Activated T-cell treated with anti-CD3 and anti-CD28 coated beads, Interleukin-2, amount 50 U/mL, for 4 hours (primary cell): ENCODE measurements at regions not wholly inside any gene's neighbourhood (a gene's known extent, or its start where the extent isn't known, plus 50 kb on each side); places are given as distances from the start of the nearest gene placed in this dataset.
"Not testable (repeated sequence)": the region's sequence is repeated elsewhere in the genome, so short reads cannot be mapped to it uniquely, and the experiment has no call there.

Source experiments
- ATAC-seq, 2 donors: fragments of 200-7000 bp; cut with Tn5 transposase; one replicate each; pipeline ENCODE4 v1.10.0; 2021
- DNase-seq: peaks from one replicate; pipeline ENCODE4 v3.0.0-alpha.2; 2020
- H3K27me3 Mint-ChIP-seq: one replicate; pipeline ENCODE4 v1.8.0; 2021; ENCODE audit warnings: low read depth, mixed read lengths
- H3K36me3 Mint-ChIP-seq: one replicate; pipeline ENCODE4 v1.8.0; 2022; ENCODE audit warnings: mixed read lengths; ENCODE audit not compliant: insufficient read depth
- H3K4me1 Mint-ChIP-seq: one replicate; pipeline ENCODE4 v1.8.0; 2021; ENCODE audit warnings: low read depth, mixed read lengths
- H3K4me3 Mint-ChIP-seq: one replicate; pipeline ENCODE4 v1.8.0; 2021; ENCODE audit warnings: mild to moderate bottlenecking, moderate library complexity, mixed read lengths
- H3K9me3 Mint-ChIP-seq: one replicate; pipeline ENCODE4 v1.8.0; 2021; ENCODE audit warnings: mixed read lengths

GRCh38 chr16:59612910-59613620, 878.9 kb upstream of the GOT2 start:
- H3K4me3 Mint-ChIP-seq, H3K4me1 Mint-ChIP-seq: not testable (repeated sequence)

GRCh38 chr16:59612094-59612493, 878.0 kb upstream of the GOT2 start:
- H3K27me3 Mint-ChIP-seq = no peaks in the 10 kb centered on the region
- H3K36me3 Mint-ChIP-seq = no peaks in the 10 kb centered on the region
- DNase-seq (no peak), ATAC-seq (no peak)
- no peaks in the 10 kb centered on the region for H3K4me1 Mint-ChIP-seq
- H3K4me3 Mint-ChIP-seq = no peak overlapping the region
- peaks cover 28% of the 10 kb centered on the region for H3K9me3 Mint-ChIP-seq

More at GRCh38 chr16:59612910-59613620, 878.9 kb upstream of the GOT2 start:
- not testable (repeated sequence) for ATAC-seq, H3K36me3 Mint-ChIP-seq, DNase-seq, H3K27me3 Mint-ChIP-seq
- H3K9me3 Mint-ChIP-seq = peaks cover 24% of the 10 kb centered on the region

GRCh38 chr16:59611556-59611955, 877.4 kb upstream of the GOT2 start:
- H3K9me3 Mint-ChIP-seq = peaks cover 31% of the 10 kb centered on the region
- no peak for ATAC-seq
- H3K4me1 Mint-ChIP-seq = no peaks in the 10 kb centered on the region
- H3K36me3 Mint-ChIP-seq = no peaks in the 10 kb centered on the region
- no peak for DNase-seq
- no peak overlapping the region for H3K4me3 Mint-ChIP-seq
- no peaks in the 10 kb centered on the region for H3K27me3 Mint-ChIP-seq

- no peaks in the 10 kb centered on the region for H3K4me1 Mint-ChIP-seq
- no peaks in the 10 kb centered on the region for H3K27me3 Mint-ChIP-seq
- DNase-seq (no peak), ATAC-seq (no peak)
- no peak overlapping the region for H3K4me3 Mint-ChIP-seq
- H3K36me3 Mint-ChIP-seq = no peaks in the 10 kb centered on the region
- H3K9me3 Mint-ChIP-seq = peaks cover 22% of the 10 kb centered on the region
Measured at GRCh38 chr16:59605706-59606105, 871.6 kb upstream of the GOT2 start.

GRCh38 chr16:59604354-59604753, 870.2 kb upstream of the GOT2 start:
- H3K9me3 Mint-ChIP-seq = peaks cover 18% of the 10 kb centered on the region
- ATAC-seq = no peak

GRCh38 chr16:59601452-59601851, 867.3 kb upstream of the GOT2 start:
- no peak for DNase-seq
- H3K27me3 Mint-ChIP-seq = no peaks in the 10 kb centered on the region
- H3K9me3 Mint-ChIP-seq = peaks cover 19% of the 10 kb centered on the region
- ATAC-seq = no peak
- no peaks in the 10 kb centered on the region for H3K36me3 Mint-ChIP-seq
- H3K4me3 Mint-ChIP-seq = no peak overlapping the region
- no peaks in the 10 kb centered on the region for H3K4me1 Mint-ChIP-seq

More at GRCh38 chr16:59604354-59604753, 870.2 kb upstream of the GOT2 start:
- Mint-ChIP-seq H3K27me3 (no peaks in the 10 kb centered on the region), H3K4me1 (no peaks in the 10 kb centered on the region), H3K4me3 (no peak overlapping the region), H3K36me3 (no peaks in the 10 kb centered on the region)
- DNase-seq = no peak

- DNase-seq (no peak), ATAC-seq (no peak)
- H3K4me3 Mint-ChIP-seq = no peak overlapping the region
- H3K36me3 Mint-ChIP-seq = no peaks in the 10 kb centered on the region
- H3K9me3 Mint-ChIP-seq = peaks cover 14% of the 10 kb centered on the region
- no peaks in the 10 kb centered on the region for H3K27me3 Mint-ChIP-seq
- no peaks in the 10 kb centered on the region for H3K4me1 Mint-ChIP-seq
Measured at GRCh38 chr16:59597269-59597668, 863.2 kb upstream of the GOT2 start.

- ATAC-seq (no peak), DNase-seq (no peak)
- Mint-ChIP-seq H3K36me3 (no peaks in the 10 kb centered on the region), H3K27me3 (no peaks in the 10 kb centered on the region), H3K4me1 (no peaks in the 10 kb centered on the region), H3K9me3 (peaks cover 13% of the 10 kb centered on the region), H3K4me3 (no peak overlapping the region)
Measured at GRCh38 chr16:59596693-59597092, 862.6 kb upstream of the GOT2 start.

GRCh38 chr16:59593194-59593661, 859.1 kb upstream of the GOT2 start:
- Mint-ChIP-seq H3K4me1 (no peaks in the 10 kb centered on the region), H3K4me3 (no peak overlapping the region), H3K9me3 (peaks cover 24% of the 10 kb centered on the region), H3K27me3 (no peaks in the 10 kb centered on the region), H3K36me3 (no peaks in the 10 kb centered on the region)
- no peak for DNase-seq
- no peak for ATAC-seq

GRCh38 chr16:59591480-59591879, 857.4 kb upstream of the GOT2 start:
- Mint-ChIP-seq H3K27me3 (no peaks in the 10 kb centered on the region), H3K36me3 (no peaks in the 10 kb centered on the region), H3K4me1 (no peaks in the 10 kb centered on the region), H3K9me3 (peaks cover 21% of the 10 kb centered on the region), H3K4me3 (no peak overlapping the region)
- DNase-seq (no peak), ATAC-seq (no peak)

GRCh38 chr16:59590845-59591244, 856.7 kb upstream of the GOT2 start:
- H3K4me3 Mint-ChIP-seq = no peak overlapping the region
- H3K27me3 Mint-ChIP-seq = no peaks in the 10 kb centered on the region
- ATAC-seq = no peak
- no peaks in the 10 kb centered on the region for H3K36me3 Mint-ChIP-seq
- DNase-seq = no peak
- H3K4me1 Mint-ChIP-seq = no peaks in the 10 kb centered on the region
- peaks cover 20% of the 10 kb centered on the region for H3K9me3 Mint-ChIP-seq

GRCh38 chr16:59586331-59586730, 852.2 kb upstream of the GOT2 start:
- no peaks in the 10 kb centered on the region for H3K27me3 Mint-ChIP-seq
- no peaks in the 10 kb centered on the region for H3K4me1 Mint-ChIP-seq
- H3K4me3 Mint-ChIP-seq = no peak overlapping the region
- no peaks in the 10 kb centered on the region for H3K36me3 Mint-ChIP-seq
- no peak for ATAC-seq
- DNase-seq = no peak
- H3K9me3 Mint-ChIP-seq = peaks cover 19% of the 10 kb centered on the region

- H3K4me1 Mint-ChIP-seq = no peaks in the 10 kb centered on the region
- ATAC-seq = no peak
- DNase-seq = no peak
- H3K9me3 Mint-ChIP-seq = peaks cover 13% of the 10 kb centered on the region
- H3K27me3 Mint-ChIP-seq = no peaks in the 10 kb centered on the region
- no peaks in the 10 kb centered on the region for H3K36me3 Mint-ChIP-seq
- no peak overlapping the region for H3K4me3 Mint-ChIP-seq
Measured at GRCh38 chr16:59574296-59574695, 840.2 kb upstream of the GOT2 start.

GRCh38 chr16:59573528-59574271, 839.6 kb upstream of the GOT2 start:
- Mint-ChIP-seq H3K27me3 (no peaks in the 10 kb centered on the region), H3K4me1 (no peaks in the 10 kb centered on the region), H3K4me3 (no peak overlapping the region), H3K36me3 (no peaks in the 10 kb centered on the region), H3K9me3 (peaks cover 17% of the 10 kb centered on the region)
- DNase-seq (no peak), ATAC-seq (no peak)

- no peaks in the 10 kb centered on the region for H3K4me1 Mint-ChIP-seq
- no peak overlapping the region for H3K4me3 Mint-ChIP-seq
- DNase-seq (no peak), ATAC-seq (no peak)
- no peaks in the 10 kb centered on the region for H3K36me3 Mint-ChIP-seq
- peaks cover 26% of the 10 kb centered on the region for H3K9me3 Mint-ChIP-seq
- H3K27me3 Mint-ChIP-seq = no peaks in the 10 kb centered on the region
Measured at GRCh38 chr16:59567496-59567895, 833.4 kb upstream of the GOT2 start.
